Testis (tissue), 2 donors: ENCODE measurements at regions not wholly inside any gene's neighbourhood (a gene's known extent, or its start where the extent isn't known, plus 50 kb on each side); places are given as distances from the start of the nearest gene placed in this dataset.
A peak's percentile ranks its signal among the peaks of the same experiment; 100 is the strongest.

ENCODE experiments used
- DNase-seq: peaks from one replicate; pipeline ENCODE4 v3.0.0-alpha.2; 2019
- H3K27ac ChIP-seq, 2 donors: fragments of 200-600 bp; sonication (generic); one replicate each; pipeline ENCODE4 v1.5.1; 2019
- H3K27me3 ChIP-seq: fragments of 200-600 bp; sonication (generic); one replicate; pipeline ENCODE4 v1.5.1; 2019
- H3K36me3 ChIP-seq: fragments of 200-600 bp; sonication (generic); one replicate; pipeline ENCODE4 v1.5.1; 2017; ENCODE audit warnings: low read depth; ENCODE audit errors: missing control alignments
- H3K4me1 ChIP-seq: fragments of 200-600 bp; sonication (generic); one replicate; pipeline ENCODE4 v1.5.1; 2019
- H3K4me3 ChIP-seq, 2 donors: fragments of 200-600 bp; sonication (generic); one replicate each; pipeline ENCODE4 v1.5.1; 2017 to 2019
- H3K9me3 ChIP-seq: fragments of 200-600 bp; sonication (generic); one replicate; pipeline ENCODE4 v1.5.1; 2017
- POLR2A ChIP-seq: fragments of 450-650 bp; IDR thresholded peaks from one replicate; pipeline ENCODE4 v1.6.1; 2017; ENCODE audit warnings: antibody characterized with exemption, mild to moderate bottlenecking, moderate library complexity
- WGBS, 2 donors: methylation state at CpG; one replicate each; pipeline ENCODE4 v1.1.5; 2018; 5-methylcytosine and 5-hydroxymethylcytosine counted together
- intact Hi-C: fragments of 100-400 bp; cut with DNase I; formaldehyde crosslinking; loops from one replicate; pipeline ENCODE4 v1.15.1; 2023; ENCODE audit warnings: low total_unique reads
- TF ChIP-seq, protein P1 (sequence below), 3 experiments: fragments of 450-650 bp in 2 of 3; fragments of 200-600 bp in 1 of 3; sonication (generic) in 1 of 3; IDR thresholded peaks; one replicate each; pipeline ENCODE4 v1.5.1; 2016 to 2019; ENCODE audit warnings: antibody characterized with exemption in 3 of 3, mild to moderate bottlenecking in 2 of 3, moderate library complexity in 1 of 3

DNA sequence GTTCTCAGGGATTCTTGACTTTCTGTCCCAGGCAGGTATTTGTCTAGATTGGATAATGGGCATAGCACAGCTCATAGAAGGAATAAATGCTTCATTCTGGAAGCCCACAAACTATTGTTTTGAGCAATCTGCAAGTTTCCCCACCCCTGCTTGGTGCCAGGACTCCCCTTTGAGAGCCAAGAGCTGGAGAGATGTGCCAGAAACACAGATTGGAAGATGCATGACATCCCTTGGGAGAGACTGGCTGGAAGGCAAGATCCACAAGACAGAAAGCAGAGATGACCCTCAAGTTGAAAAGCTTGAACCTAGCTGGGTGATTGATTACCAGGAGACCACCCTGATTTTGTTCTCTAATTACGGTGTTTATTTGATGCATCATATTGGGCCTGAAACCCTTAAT, 89.2 kb upstream of the E2F8 start:
- intact Hi-C loops = no loop called here
- Histone ChIP-seq H3K27ac (no peak overlapping the region), H3K4me1 (no peaks in the 10 kb centered on the region), H3K4me3 (no peak overlapping the region), H3K27me3 (no peaks in the 10 kb centered on the region), H3K9me3 (no peaks in the 10 kb centered on the region), H3K36me3 (no peaks in the 10 kb centered on the region)
- WGBS, 2 donors = 77 to 86% methylated on average over 1 of the region's 1 CpG
- no peak for TF ChIP-seq POLR2A
- TF ChIP-seq, protein P1, sequence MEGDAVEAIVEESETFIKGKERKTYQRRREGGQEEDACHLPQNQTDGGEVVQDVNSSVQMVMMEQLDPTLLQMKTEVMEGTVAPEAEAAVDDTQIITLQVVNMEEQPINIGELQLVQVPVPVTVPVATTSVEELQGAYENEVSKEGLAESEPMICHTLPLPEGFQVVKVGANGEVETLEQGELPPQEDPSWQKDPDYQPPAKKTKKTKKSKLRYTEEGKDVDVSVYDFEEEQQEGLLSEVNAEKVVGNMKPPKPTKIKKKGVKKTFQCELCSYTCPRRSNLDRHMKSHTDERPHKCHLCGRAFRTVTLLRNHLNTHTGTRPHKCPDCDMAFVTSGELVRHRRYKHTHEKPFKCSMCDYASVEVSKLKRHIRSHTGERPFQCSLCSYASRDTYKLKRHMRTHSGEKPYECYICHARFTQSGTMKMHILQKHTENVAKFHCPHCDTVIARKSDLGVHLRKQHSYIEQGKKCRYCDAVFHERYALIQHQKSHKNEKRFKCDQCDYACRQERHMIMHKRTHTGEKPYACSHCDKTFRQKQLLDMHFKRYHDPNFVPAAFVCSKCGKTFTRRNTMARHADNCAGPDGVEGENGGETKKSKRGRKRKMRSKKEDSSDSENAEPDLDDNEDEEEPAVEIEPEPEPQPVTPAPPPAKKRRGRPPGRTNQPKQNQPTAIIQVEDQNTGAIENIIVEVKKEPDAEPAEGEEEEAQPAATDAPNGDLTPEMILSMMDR (IDR thresholded peaks at IDR 0.05) = no peak
- no peak for DNase-seq

DNA sequence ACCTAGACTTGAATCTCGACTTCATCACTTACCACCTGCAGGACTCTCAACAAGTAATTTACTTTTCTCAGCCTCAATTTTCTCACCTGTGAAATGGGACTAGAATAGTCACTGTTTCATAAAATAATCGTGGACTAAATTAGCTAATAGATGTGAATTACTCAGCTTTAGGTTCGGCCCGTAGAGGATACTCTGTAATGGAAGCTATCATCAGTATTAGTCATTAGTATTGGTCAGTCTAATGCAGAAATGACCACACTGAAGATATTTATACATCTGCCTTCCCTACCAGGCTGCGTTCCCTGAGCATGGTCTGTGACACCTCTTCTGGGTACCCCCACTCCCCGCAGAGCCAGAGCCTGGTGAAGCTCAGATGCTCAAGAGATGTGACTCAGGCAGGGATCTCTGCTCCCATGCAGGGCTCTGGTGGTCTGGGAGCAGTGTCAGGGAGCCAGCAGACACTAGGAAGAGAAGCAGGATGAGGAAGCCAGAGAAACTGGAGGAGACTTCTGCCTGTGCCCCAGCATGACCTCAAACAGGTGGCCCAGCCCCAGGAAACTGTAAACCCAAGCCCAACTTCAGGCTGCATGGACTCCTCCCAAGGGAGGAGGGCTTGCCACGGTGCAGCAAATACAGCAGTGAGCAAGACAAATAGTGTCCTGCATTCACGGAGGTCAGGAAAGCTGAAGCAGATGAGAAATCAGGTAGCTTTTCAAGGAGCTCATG, 88.0 kb upstream of the E2F8 start:
- H3K4me3 ChIP-seq = no peak overlapping the region
- H3K4me1 ChIP-seq = no peaks in the 10 kb centered on the region
- no peak for TF ChIP-seq POLR2A
- TF ChIP-seq, protein P1 (IDR thresholded peaks at IDR 0.05) = no peak
- H3K9me3 ChIP-seq = no peaks in the 10 kb centered on the region
- no peak overlapping the region for H3K27ac ChIP-seq
- H3K27me3 ChIP-seq = no peaks in the 10 kb centered on the region
- intact Hi-C loops = no loop called here
- DNase-seq = no peak
- H3K36me3 ChIP-seq = no peaks in the 10 kb centered on the region
- WGBS, 2 donors = 79 to 81% methylated on average over 8 of the region's 8 CpGs

DNA sequence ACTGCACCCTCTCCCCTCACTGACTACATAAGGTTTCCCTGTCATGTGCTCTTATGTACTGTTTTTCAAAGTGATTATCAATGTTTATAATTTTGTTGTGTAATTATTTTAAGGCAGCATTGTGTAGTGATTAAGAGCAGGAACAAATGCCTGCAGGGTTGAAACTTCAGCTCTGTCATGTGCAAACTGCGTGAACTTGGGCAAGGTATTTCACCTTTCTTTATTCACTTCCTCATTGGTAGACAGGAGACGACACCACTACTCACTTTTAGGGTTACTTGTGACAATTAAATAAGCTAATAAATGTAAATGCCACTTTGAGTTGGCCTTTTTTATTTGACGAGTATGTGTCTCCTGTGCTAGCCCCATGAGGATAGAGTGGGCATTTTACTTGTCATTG, 86.5 kb upstream of the E2F8 start:
- Histone ChIP-seq H3K27ac (no peak overlapping the region), H3K9me3 (no peaks in the 10 kb centered on the region), H3K27me3 (no peaks in the 10 kb centered on the region), H3K4me1 (no peaks in the 10 kb centered on the region), H3K36me3 (no peaks in the 10 kb centered on the region), H3K4me3 (no peak overlapping the region)
- intact Hi-C loops = no loop called here
- WGBS, 2 donors = 88 to 94% methylated on average over 3 of the region's 3 CpGs
- DNase-seq = no peak
- TF ChIP-seq POLR2A = no peak
- TF ChIP-seq, protein P1 (IDR thresholded peaks at IDR 0.05) = no peak

DNA sequence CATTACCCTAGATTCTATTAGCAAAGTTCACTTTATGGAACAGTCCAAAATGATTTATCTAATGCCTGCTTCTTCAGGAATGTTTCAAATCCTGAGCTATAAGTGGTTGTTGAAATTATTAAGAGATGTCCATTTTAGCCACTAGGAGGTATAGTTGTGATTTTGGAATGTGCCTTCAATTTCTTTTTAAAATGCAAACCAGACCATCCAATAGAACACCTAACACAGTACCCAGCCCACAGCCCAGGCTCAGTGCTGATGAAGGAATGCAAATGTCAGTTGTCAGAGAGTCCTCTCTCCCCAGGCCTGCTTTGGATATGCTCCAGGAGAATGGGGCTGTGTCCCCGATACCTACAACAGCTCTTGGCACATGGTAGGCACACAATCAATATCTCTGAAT, 85.8 kb upstream of the E2F8 start:
- TF ChIP-seq POLR2A = no peak
- TF ChIP-seq, protein P1 (IDR thresholded peaks at IDR 0.05) = peak in 2 of 3 experiments; percentile 7 to 23
- Histone ChIP-seq H3K9me3 (no peaks in the 10 kb centered on the region), H3K4me3 (no peak overlapping the region), H3K27me3 (no peaks in the 10 kb centered on the region), H3K36me3 (no peaks in the 10 kb centered on the region), H3K4me1 (no peaks in the 10 kb centered on the region), H3K27ac (no peak overlapping the region)
- DNase-seq = no peak
- WGBS, 2 donors = 95 to 100% methylated on average over 1 of the region's 1 CpG
- intact Hi-C loops = no loop called here

DNA sequence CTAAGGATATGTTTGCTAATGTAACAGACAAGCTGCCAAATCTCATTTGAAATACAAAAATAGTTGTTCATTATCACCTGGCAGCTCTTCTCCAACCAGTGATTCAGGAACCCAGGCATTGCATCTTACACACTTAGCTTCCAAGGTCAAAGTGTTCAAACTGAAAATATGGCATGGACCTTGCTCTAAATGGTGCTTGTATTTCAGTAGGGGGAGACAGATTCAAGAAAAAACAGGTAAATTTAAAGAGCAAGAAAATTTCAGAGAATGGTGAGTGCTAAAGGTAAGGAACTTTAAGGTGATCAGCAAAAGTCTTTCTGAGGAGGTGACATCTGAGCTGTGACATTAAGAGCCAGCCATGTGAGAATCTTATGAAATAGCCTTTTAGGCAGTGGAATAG, 82.8 kb upstream of the E2F8 start:
- intact Hi-C loops = no loop called here
- Histone ChIP-seq H3K4me1 (no peaks in the 10 kb centered on the region), H3K27me3 (no peaks in the 10 kb centered on the region), H3K36me3 (no peaks in the 10 kb centered on the region), H3K9me3 (no peaks in the 10 kb centered on the region), H3K4me3 (no peak overlapping the region), H3K27ac (no peak overlapping the region)
- no peak for DNase-seq
- TF ChIP-seq POLR2A = no peak
- TF ChIP-seq, protein P1 (IDR thresholded peaks at IDR 0.05) = no peak
